ENCODE measurements at regions not wholly inside any gene's neighbourhood (a gene's known extent, or its start where the extent isn't known, plus 50 kb on each side); places are given as distances from the start of the nearest gene placed in this dataset.

GRCh38 chr16:86042393-86042792, 143.4 kb downstream of the IRF8 start:
- no peak overlapping the region for H3K4me3 Mint-ChIP-seq
- Histone ChIP-seq H3K4me2 (replicated peaks; ENCODE audit: extremely low read depth, low read length, poor library complexity, severe bottlenecking) (no peak overlapping the region), H3K79me2 (ENCODE audit: insufficient read depth, low read length) (no peaks in the 10 kb centered on the region), H3K27ac (ENCODE audit: low read depth in 1 of 2, low read length in 2 of 2) (no peak overlapping the region), H3K9me3 (replicated peaks in 1 of 2; ENCODE audit: control insufficient read depth in 1 of 2, insufficient read depth in 1 of 2, low read length in 2 of 2) (no peaks in the 10 kb centered on the region), H3K4me3 (replicated peaks in 1 of 3; ENCODE audit: low read depth in 2 of 3, low read length in 3 of 3) (no peak overlapping the region), H3K4me1 (ENCODE audit: control insufficient read depth in 1 of 2, insufficient read depth in 2 of 2, low read length in 2 of 2) (no peaks in the 10 kb centered on the region), H3K27me3 (ENCODE audit: control insufficient read depth in 2 of 2, insufficient read depth in 2 of 2, low read length in 2 of 2) (peaks cover 0 to 5% of the 10 kb centered on the region in 2 donors), H3K9ac (ENCODE audit: insufficient read depth, low read length, poor library complexity, severe bottlenecking) (no peak overlapping the region), H3K36me3 (replicated peaks in 1 of 2; ENCODE audit: control insufficient read depth in 1 of 2, insufficient read depth in 2 of 2, low read length in 2 of 2) (no peaks in the 10 kb centered on the region), H2AFZ (ENCODE audit: insufficient read depth, low read depth, low read length, poor library complexity, severe bottlenecking) (no peak overlapping the region), H4K20me1 (ENCODE audit: insufficient read depth, low read length) (no peaks in the 10 kb centered on the region)
- no peak for TF ChIP-seq CTCF (IDR thresholded peaks at IDR 0.05)
- WGBS (ENCODE audit: insufficient coverage) = 90% methylated on average over 2 of the region's 9 CpGs
- no peaks in the 10 kb centered on the region for H3K36me3 Mint-ChIP-seq
- H3K4me1 Mint-ChIP-seq = no peaks in the 10 kb centered on the region
- DNase-seq = no peak
- no peak overlapping the region for H3K27ac Mint-ChIP-seq
- peaks cover 0 to 2% (median 0%) of the 10 kb centered on the region in 7 donors for H3K9me3 Mint-ChIP-seq
- peaks cover 16 to 49% (median 34%) of the 10 kb centered on the region in 3 donors for H3K27me3 Mint-ChIP-seq (ENCODE audit: low read depth in 3 of 3)
- intact Hi-C loops (cut with micrococcal nuclease) = no loop called here

- H3K4me1 Mint-ChIP-seq = no peaks in the 10 kb centered on the region
- peaks cover 19 to 55% (median 34%) of the 10 kb centered on the region in 3 donors for H3K27me3 Mint-ChIP-seq (ENCODE audit: low read depth in 3 of 3)
- H3K9ac ChIP-seq (ENCODE audit: insufficient read depth, low read length, poor library complexity, severe bottlenecking) = no peak overlapping the region
- no peaks in the 10 kb centered on the region for H3K79me2 ChIP-seq (ENCODE audit: insufficient read depth, low read length)
- H3K36me3 Mint-ChIP-seq = no peaks in the 10 kb centered on the region
- no peak overlapping the region for H3K4me3 ChIP-seq (replicated peaks in 1 of 3; ENCODE audit: low read depth in 2 of 3, low read length in 3 of 3)
- no peaks in the 10 kb centered on the region for H3K9me3 ChIP-seq (replicated peaks in 1 of 2; ENCODE audit: control insufficient read depth in 1 of 2, insufficient read depth in 1 of 2, low read length in 2 of 2)
- H4K20me1 ChIP-seq (ENCODE audit: insufficient read depth, low read length) = no peaks in the 10 kb centered on the region
- no peak overlapping the region for H3K4me3 Mint-ChIP-seq
- intact Hi-C loops (cut with micrococcal nuclease) = no loop called here
- 82% methylated on average over 12 of the region's 12 CpGs for WGBS (ENCODE audit: insufficient coverage)
- H3K9me3 Mint-ChIP-seq = peaks cover 0 to 2% (median 0%) of the 10 kb centered on the region in 7 donors
- no peak overlapping the region for H3K27ac ChIP-seq (ENCODE audit: low read depth in 1 of 2, low read length in 2 of 2)
- TF ChIP-seq CTCF (IDR thresholded peaks at IDR 0.05) = no peak
- peaks cover 0 to 12% of the 10 kb centered on the region in 2 donors for H3K27me3 ChIP-seq (ENCODE audit: control insufficient read depth in 2 of 2, insufficient read depth in 2 of 2, low read length in 2 of 2)
- H3K4me2 ChIP-seq (replicated peaks; ENCODE audit: extremely low read depth, low read length, poor library complexity, severe bottlenecking) = no peak overlapping the region
- H3K36me3 ChIP-seq (replicated peaks in 1 of 2; ENCODE audit: control insufficient read depth in 1 of 2, insufficient read depth in 2 of 2, low read length in 2 of 2) = no peaks in the 10 kb centered on the region
- no peak for DNase-seq
- H3K27ac Mint-ChIP-seq = peak overlapping the region in 1 of 7 donors; percentile 39
- H2AFZ ChIP-seq (ENCODE audit: insufficient read depth, low read depth, low read length, poor library complexity, severe bottlenecking) = no peak overlapping the region
- H3K4me1 ChIP-seq (ENCODE audit: control insufficient read depth in 1 of 2, insufficient read depth in 2 of 2, low read length in 2 of 2) = no peaks in the 10 kb centered on the region
Observed at GRCh38 chr16:86042996-86043725, 144.2 kb downstream of the IRF8 start.
